ENCODE measurements at regions not wholly inside any gene's neighbourhood (a gene's known extent, or its start where the extent isn't known, plus 50 kb on each side); places are given as distances from the start of the nearest gene placed in this dataset.

DNA sequence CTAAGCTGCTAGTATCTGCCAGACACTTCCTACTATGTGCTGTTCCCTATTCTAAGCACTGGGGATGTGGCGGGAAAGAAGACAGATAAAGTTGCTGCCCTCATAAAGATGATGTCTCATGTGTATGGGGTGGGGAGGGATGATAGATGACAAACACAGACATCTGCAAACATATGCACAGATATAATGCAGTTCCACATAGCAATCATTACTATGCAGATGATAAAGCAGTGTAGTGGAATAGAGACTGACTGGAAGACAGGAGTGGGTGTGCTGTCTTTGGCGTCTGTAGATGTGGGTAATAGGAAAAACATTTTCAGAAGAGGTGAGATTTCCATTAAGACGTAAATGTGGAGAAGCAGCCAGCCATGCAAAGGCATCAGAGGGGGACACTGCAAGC lies 243.6 kb downstream of the DPY19L2 start:
- Mint-ChIP-seq H3K4me1 (ENCODE audit: low read depth) (no peaks in the 10 kb centered on the region), H3K27me3 (no peaks in the 10 kb centered on the region), H3K4me3 (no peak overlapping the region), H3K9me3 (peaks cover 4% of the 10 kb centered on the region), H3K36me3 (ENCODE audit: low read depth) (no peaks in the 10 kb centered on the region), H3K27ac (no peak overlapping the region)
- POLR2A ChIA-PET: no interaction called here
- no peak overlapping the region for H3K27ac ChIP-seq (ENCODE audit: low read depth in 1 of 2, low read length in 2 of 2)
- no peaks in the 10 kb centered on the region for H3K27me3 ChIP-seq (ENCODE audit: control insufficient read depth in 1 of 2, insufficient read depth in 2 of 2, low read length in 2 of 2)
- no peak for DNase-seq
- H3K4me1 ChIP-seq (ENCODE audit: insufficient read depth, low read length): no peaks in the 10 kb centered on the region
- H3K4me3 ChIP-seq (ENCODE audit: low read length): no peak overlapping the region
- intact Hi-C loops (cut with DNase I, micrococcal nuclease): loop anchor here (5.0 kb wide), 2 partner anchors 378 to 833 kb away; no protein-coding TSS in a partner anchor
- H3K36me3 ChIP-seq (ENCODE audit: insufficient read depth, low read length): no peaks in the 10 kb centered on the region
- TF ChIP-seq, protein P1, sequence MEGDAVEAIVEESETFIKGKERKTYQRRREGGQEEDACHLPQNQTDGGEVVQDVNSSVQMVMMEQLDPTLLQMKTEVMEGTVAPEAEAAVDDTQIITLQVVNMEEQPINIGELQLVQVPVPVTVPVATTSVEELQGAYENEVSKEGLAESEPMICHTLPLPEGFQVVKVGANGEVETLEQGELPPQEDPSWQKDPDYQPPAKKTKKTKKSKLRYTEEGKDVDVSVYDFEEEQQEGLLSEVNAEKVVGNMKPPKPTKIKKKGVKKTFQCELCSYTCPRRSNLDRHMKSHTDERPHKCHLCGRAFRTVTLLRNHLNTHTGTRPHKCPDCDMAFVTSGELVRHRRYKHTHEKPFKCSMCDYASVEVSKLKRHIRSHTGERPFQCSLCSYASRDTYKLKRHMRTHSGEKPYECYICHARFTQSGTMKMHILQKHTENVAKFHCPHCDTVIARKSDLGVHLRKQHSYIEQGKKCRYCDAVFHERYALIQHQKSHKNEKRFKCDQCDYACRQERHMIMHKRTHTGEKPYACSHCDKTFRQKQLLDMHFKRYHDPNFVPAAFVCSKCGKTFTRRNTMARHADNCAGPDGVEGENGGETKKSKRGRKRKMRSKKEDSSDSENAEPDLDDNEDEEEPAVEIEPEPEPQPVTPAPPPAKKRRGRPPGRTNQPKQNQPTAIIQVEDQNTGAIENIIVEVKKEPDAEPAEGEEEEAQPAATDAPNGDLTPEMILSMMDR (IDR thresholded peaks at IDR 0.05): no peak
- H3K9me3 ChIP-seq (ENCODE audit: control insufficient read depth in 1 of 2, insufficient read depth in 1 of 2, low read length in 2 of 2): no peaks in the 10 kb centered on the region
- no peak for ATAC-seq (ENCODE audit: poor library complexity)
- CTCF ChIA-PET: no interaction called here

DNA sequence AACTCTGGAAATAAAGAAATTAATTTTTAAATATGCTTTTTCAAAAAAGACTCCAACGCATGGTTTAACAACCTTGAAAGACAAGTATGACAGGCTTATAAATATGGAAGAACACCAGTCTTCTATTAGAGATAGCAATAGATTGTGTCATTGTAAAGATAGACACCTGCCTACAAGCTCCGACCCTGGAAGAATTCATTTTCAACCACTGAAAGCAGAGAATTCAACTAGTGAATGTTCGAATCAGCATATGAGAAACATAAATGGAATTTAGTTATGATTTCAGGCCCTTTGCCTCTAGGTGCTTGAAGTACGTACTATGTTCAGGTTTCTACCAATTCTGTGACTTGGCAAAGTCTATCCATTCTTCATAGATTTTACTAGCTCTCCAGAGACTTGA lies 244.5 kb downstream of the DPY19L2 start:
- no peaks in the 10 kb centered on the region for H3K36me3 ChIP-seq (ENCODE audit: insufficient read depth, low read length)

DNA sequence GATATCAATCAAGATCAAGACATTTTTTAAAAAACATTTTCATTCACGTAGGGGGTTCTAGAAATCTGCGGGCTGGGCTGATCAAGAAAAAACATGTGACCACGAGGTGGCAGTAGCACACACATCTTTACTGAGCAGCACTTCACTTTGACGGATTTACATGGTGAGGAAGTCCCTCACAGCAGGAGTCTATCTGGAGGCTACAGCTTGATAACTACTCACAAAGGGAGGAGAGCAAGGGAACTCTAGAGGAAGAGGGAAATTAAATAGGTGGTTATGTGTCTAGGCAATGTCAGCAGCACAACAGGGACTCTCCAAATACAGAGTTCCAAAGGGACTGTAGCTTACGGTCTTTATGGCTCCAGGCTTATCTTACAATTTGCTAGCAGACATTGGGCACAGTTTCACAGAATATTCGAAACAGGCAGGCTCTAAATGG lies 248.1 kb downstream of the DPY19L2 start:
- ChIA-PET CTCF (interaction anchor here (1.0 kb wide), 1 partner anchor 9 kb away, joined by 3 read pairs; no protein-coding TSS in a partner anchor), POLR2A (no interaction called here)
- intact Hi-C loops (cut with DNase I, micrococcal nuclease): loop anchor here (5.0 kb wide), 2 partner anchors 382 to 837 kb away; no protein-coding TSS in a partner anchor
- H3K27ac ChIP-seq (ENCODE audit: low read depth in 1 of 2, low read length in 2 of 2): no peak overlapping the region
- H3K27me3 ChIP-seq (ENCODE audit: control insufficient read depth in 1 of 2, insufficient read depth in 2 of 2, low read length in 2 of 2): no peaks in the 10 kb centered on the region
- Mint-ChIP-seq H3K27ac (no peak overlapping the region), H3K4me3 (no peak overlapping the region), H3K9me3 (peaks cover 2% of the 10 kb centered on the region), H3K4me1 (ENCODE audit: low read depth) (no peaks in the 10 kb centered on the region), H3K36me3 (ENCODE audit: low read depth) (no peaks in the 10 kb centered on the region), H3K27me3 (peaks cover 7% of the 10 kb centered on the region)
- no peak overlapping the region for H3K4me3 ChIP-seq (ENCODE audit: low read length)
- no peaks in the 10 kb centered on the region for H3K36me3 ChIP-seq (ENCODE audit: insufficient read depth, low read length)
- TF ChIP-seq, protein P1 (IDR thresholded peaks at IDR 0.05): no peak
- no peaks in the 10 kb centered on the region for H3K4me1 ChIP-seq (ENCODE audit: insufficient read depth, low read length)
- peaks cover 0 to 3% of the 10 kb centered on the region in 2 experiments for H3K9me3 ChIP-seq (ENCODE audit: control insufficient read depth in 1 of 2, insufficient read depth in 1 of 2, low read length in 2 of 2)
- DNase-seq (peak in 6 of 14 experiments; percentile 1 to 49 (median 30)), ATAC-seq (ENCODE audit: poor library complexity) (no peak)

More for the DNA sequence above, 244.5 kb downstream of the DPY19L2 start:
- intact Hi-C loops (cut with DNase I, micrococcal nuclease): loop anchor here (5.0 kb wide), 2 partner anchors 378 to 833 kb away; no protein-coding TSS in a partner anchor
- DNase-seq (no peak), ATAC-seq (ENCODE audit: poor library complexity) (no peak)
- no peak overlapping the region for H3K27ac Mint-ChIP-seq
- no peaks in the 10 kb centered on the region for H3K27me3 Mint-ChIP-seq
- no peaks in the 10 kb centered on the region for H3K27me3 ChIP-seq (ENCODE audit: control insufficient read depth in 1 of 2, insufficient read depth in 2 of 2, low read length in 2 of 2)
- H3K9me3 ChIP-seq (ENCODE audit: control insufficient read depth in 1 of 2, insufficient read depth in 1 of 2, low read length in 2 of 2): no peaks in the 10 kb centered on the region
- TF ChIP-seq, protein P1 (IDR thresholded peaks at IDR 0.05): no peak
- ChIA-PET POLR2A (no interaction called here), CTCF (no interaction called here)
- no peak overlapping the region for H3K4me3 Mint-ChIP-seq
- no peak overlapping the region for H3K4me3 ChIP-seq (ENCODE audit: low read length)
- H3K4me1 Mint-ChIP-seq (ENCODE audit: low read depth): no peaks in the 10 kb centered on the region
- H3K9me3 Mint-ChIP-seq: peaks cover 4% of the 10 kb centered on the region
- no peaks in the 10 kb centered on the region for H3K4me1 ChIP-seq (ENCODE audit: insufficient read depth, low read length)
- H3K36me3 Mint-ChIP-seq (ENCODE audit: low read depth): no peaks in the 10 kb centered on the region
- no peak overlapping the region for H3K27ac ChIP-seq (ENCODE audit: low read depth in 1 of 2, low read length in 2 of 2)
